Endothelial cell of hepatic sinusoid (primary cell): ENCODE measurements at regions not wholly inside any gene's neighbourhood (a gene's known extent, or its start where the extent isn't known, plus 50 kb on each side); places are given as distances from the start of the nearest gene placed in this dataset.

Experiments
- in situ Hi-C: cut with HindIII; loops from 2 replicates; pipeline ENCODE4 v1.10.0; 2017; ENCODE audit warnings: low sequenced_read_pairs

- in situ Hi-C loops, result no loop called here
These were observed 170.2 kb upstream of the C9orf72 start for GRCh38 chr9:27743490-27743889.

GRCh38 chr9:27747450-27747849 lies 174.2 kb upstream of the C9orf72 start:
- in situ Hi-C loops, result no loop called here

GRCh38 chr9:27749838-27750237 lies 176.6 kb upstream of the C9orf72 start:
- in situ Hi-C loops, result no loop called here

GRCh38 chr9:27750566-27750965 lies 177.3 kb upstream of the C9orf72 start:
- in situ Hi-C loops, result no loop called here

- in situ Hi-C loops, result no loop called here
These were observed 178.8 kb upstream of the C9orf72 start for GRCh38 chr9:27752069-27752468.

GRCh38 chr9:27755846-27756245 lies 182.6 kb upstream of the C9orf72 start:
- in situ Hi-C loops, result no loop called here

GRCh38 chr9:27756418-27756817 lies 183.1 kb upstream of the C9orf72 start:
- in situ Hi-C loops, result no loop called here

- in situ Hi-C loops, result no loop called here
These were observed 190.6 kb upstream of the C9orf72 start for GRCh38 chr9:27763831-27764230.

GRCh38 chr9:27765266-27766072 lies 192.2 kb upstream of the C9orf72 start:
- in situ Hi-C loops, result no loop called here

- in situ Hi-C loops, result no loop called here
These were observed 193.0 kb upstream of the C9orf72 start for GRCh38 chr9:27766073-27766835.

- in situ Hi-C loops, result no loop called here
These were observed 195.5 kb upstream of the C9orf72 start for GRCh38 chr9:27768781-27769180.

GRCh38 chr9:27770541-27770940 lies 197.3 kb upstream of the C9orf72 start:
- in situ Hi-C loops, result no loop called here

- in situ Hi-C loops, result no loop called here
These were observed 198.7 kb upstream of the C9orf72 start for GRCh38 chr9:27771803-27772545.

- in situ Hi-C loops, result no loop called here
These were observed 211.8 kb upstream of the C9orf72 start for GRCh38 chr9:27784847-27785713.

GRCh38 chr9:27785714-27786100 lies 212.4 kb upstream of the C9orf72 start:
- in situ Hi-C loops, result no loop called here

- in situ Hi-C loops, result no loop called here
These were observed 214.6 kb upstream of the C9orf72 start for GRCh38 chr9:27787891-27788290.

- in situ Hi-C loops, result no loop called here
These were observed 218.0 kb upstream of the C9orf72 start for GRCh38 chr9:27791311-27791710.

GRCh38 chr9:27792971-27793689 lies 219.8 kb upstream of the C9orf72 start:
- in situ Hi-C loops, result no loop called here

- in situ Hi-C loops, result no loop called here
These were observed 226.0 kb upstream of the C9orf72 start for GRCh38 chr9:27799326-27799725.

- in situ Hi-C loops, result no loop called here
These were observed 226.9 kb upstream of the C9orf72 start for GRCh38 chr9:27800159-27800558.
